ENCODE measurements at regions not wholly inside any gene's neighbourhood (a gene's known extent, or its start where the extent isn't known, plus 50 kb on each side); places are given as distances from the start of the nearest gene placed in this dataset.

DNA sequence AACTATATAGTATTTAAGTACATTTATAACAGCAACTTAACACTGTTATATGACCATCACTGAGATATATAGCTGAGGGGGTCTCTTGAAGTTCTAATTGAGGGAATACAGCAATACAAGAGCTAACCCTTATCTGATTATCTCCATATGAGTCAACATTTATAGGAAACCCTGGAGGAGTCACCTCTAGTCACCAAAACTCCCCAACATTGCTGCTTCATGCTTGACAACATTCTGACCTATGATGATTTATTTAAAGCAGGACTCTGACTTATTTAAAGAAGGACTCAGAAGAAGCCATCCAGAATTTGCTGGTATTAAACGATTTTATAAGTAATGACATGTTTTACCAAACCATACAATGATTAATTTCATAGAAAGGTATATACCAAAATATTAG lies 182.6 kb upstream of the NOX3 start:
- TF ChIP-seq TSHZ2 (CRISPR knock-in tag; IDR thresholded peaks at IDR 0.05), result no peak
- TF ChIP-seq ISL1 (CRISPR knock-in tag; IDR thresholded peaks at IDR 0.05), result no peak
- no peak for TF ChIP-seq OSR1 (CRISPR knock-in tag; IDR thresholded peaks at IDR 0.05)
- no peak for TF ChIP-seq CSDC2 (CRISPR knock-in tag; IDR thresholded peaks at IDR 0.05)
- TF ChIP-seq, protein P1, sequence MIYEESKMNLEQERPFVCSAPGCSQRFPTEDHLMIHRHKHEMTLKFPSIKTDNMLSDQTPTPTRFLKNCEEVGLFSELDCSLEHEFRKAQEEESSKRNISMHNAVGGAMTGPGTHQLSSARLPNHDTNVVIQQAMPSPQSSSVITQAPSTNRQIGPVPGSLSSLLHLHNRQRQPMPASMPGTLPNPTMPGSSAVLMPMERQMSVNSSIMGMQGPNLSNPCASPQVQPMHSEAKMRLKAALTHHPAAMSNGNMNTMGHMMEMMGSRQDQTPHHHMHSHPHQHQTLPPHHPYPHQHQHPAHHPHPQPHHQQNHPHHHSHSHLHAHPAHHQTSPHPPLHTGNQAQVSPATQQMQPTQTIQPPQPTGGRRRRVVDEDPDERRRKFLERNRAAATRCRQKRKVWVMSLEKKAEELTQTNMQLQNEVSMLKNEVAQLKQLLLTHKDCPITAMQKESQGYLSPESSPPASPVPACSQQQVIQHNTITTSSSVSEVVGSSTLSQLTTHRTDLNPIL (CRISPR knock-in tag; IDR thresholded peaks at IDR 0.05; ENCODE audit: low read depth), result no peak
- no peak for TF ChIP-seq ZNF8 (CRISPR knock-in tag; IDR thresholded peaks at IDR 0.05)
- TF ChIP-seq BACH2 (CRISPR knock-in tag; IDR thresholded peaks at IDR 0.05; ENCODE audit: borderline replicate concordance), result no peak
- no peak for TF ChIP-seq PATZ1 (CRISPR knock-in tag; IDR thresholded peaks at IDR 0.05; ENCODE audit: borderline replicate concordance)
- TF ChIP-seq GLIS3 (CRISPR knock-in tag; IDR thresholded peaks at IDR 0.05), result no peak
- no peak for TF ChIP-seq PPARA (CRISPR knock-in tag; IDR thresholded peaks at IDR 0.05; ENCODE audit: borderline replicate concordance)
- no peak for TF ChIP-seq ZFP3 (CRISPR knock-in tag; IDR thresholded peaks at IDR 0.05)
- no peak for ATAC-seq

GRCh38 chr6:155635416-155635815 lies 179.8 kb upstream of the NOX3 start:
- no peak for ATAC-seq
- TF ChIP-seq, protein P1 (CRISPR knock-in tag; IDR thresholded peaks at IDR 0.05; ENCODE audit: low read depth), result no peak
- no peak for TF ChIP-seq ZC3H10 (CRISPR knock-in tag; IDR thresholded peaks at IDR 0.05)
- no peak for TF ChIP-seq OSR1 (CRISPR knock-in tag; IDR thresholded peaks at IDR 0.05)
- no peak for TF ChIP-seq ZFP30 (CRISPR knock-in tag; IDR thresholded peaks at IDR 0.05)
- TF ChIP-seq, protein P2, sequence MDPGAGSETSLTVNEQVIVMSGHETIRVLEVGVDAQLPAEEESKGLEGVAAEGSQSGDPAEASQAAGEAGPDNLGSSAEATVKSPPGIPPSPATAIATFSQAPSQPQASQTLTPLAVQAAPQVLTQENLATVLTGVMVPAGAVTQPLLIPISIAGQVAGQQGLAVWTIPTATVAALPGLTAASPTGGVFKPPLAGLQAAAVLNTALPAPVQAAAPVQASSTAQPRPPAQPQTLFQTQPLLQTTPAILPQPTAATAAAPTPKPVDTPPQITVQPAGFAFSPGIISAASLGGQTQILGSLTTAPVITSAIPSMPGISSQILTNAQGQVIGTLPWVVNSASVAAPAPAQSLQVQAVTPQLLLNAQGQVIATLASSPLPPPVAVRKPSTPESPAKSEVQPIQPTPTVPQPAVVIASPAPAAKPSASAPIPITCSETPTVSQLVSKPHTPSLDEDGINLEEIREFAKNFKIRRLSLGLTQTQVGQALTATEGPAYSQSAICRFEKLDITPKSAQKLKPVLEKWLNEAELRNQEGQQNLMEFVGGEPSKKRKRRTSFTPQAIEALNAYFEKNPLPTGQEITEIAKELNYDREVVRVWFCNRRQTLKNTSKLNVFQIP (CRISPR knock-in tag; IDR thresholded peaks at IDR 0.05; ENCODE audit: borderline replicate concordance, low read depth), result no peak
- no peak for TF ChIP-seq ZNF70 (CRISPR knock-in tag; IDR thresholded peaks at IDR 0.05)
- no peak for TF ChIP-seq ZFP3 (CRISPR knock-in tag; IDR thresholded peaks at IDR 0.05)
- TF ChIP-seq TSHZ2 (CRISPR knock-in tag; IDR thresholded peaks at IDR 0.05), result no peak
- TF ChIP-seq TCF4 (CRISPR knock-in tag; IDR thresholded peaks at IDR 0.05; ENCODE audit: borderline replicate concordance), result no peak
- TF ChIP-seq ZNF565 (CRISPR knock-in tag; conservative IDR thresholded peaks at IDR 0.05; ENCODE audit: low read depth), result no peak
- no peak for TF ChIP-seq ZNF8 (CRISPR knock-in tag; IDR thresholded peaks at IDR 0.05)
- TF ChIP-seq BACH2 (CRISPR knock-in tag; IDR thresholded peaks at IDR 0.05; ENCODE audit: borderline replicate concordance), result no peak
- no peak for TF ChIP-seq PPARA (CRISPR knock-in tag; IDR thresholded peaks at IDR 0.05; ENCODE audit: borderline replicate concordance)
- TF ChIP-seq GLIS3 (CRISPR knock-in tag; IDR thresholded peaks at IDR 0.05), result no peak
- no peak for TF ChIP-seq PATZ1 (CRISPR knock-in tag; IDR thresholded peaks at IDR 0.05; ENCODE audit: borderline replicate concordance)
- no peak for TF ChIP-seq CSRNP3 (CRISPR knock-in tag; IDR thresholded peaks at IDR 0.05)
- no peak for TF ChIP-seq SNAI2 (CRISPR knock-in tag; IDR thresholded peaks at IDR 0.05)
